K562 (cell line): ENCODE measurements at regions not wholly inside any gene's neighbourhood (a gene's known extent, or its start where the extent isn't known, plus 50 kb on each side); places are given as distances from the start of the nearest gene placed in this dataset.

Experiments
- CTCF ChIP-seq, 3 experiments: IDR thresholded peaks in 2 of 3; conservative IDR thresholded peaks in 1 of 3; 2 replicates each; pipeline ENCODE4 v1.5.1; 2011 to 2012; ENCODE audit warnings: low read length in 3 of 3, mild to moderate bottlenecking in 3 of 3, control low read depth in 2 of 3, improper control_type of control experiment in 1 of 3, inconsistent platforms in 1 of 3, low read depth in 1 of 3, mixed read lengths in 1 of 3, moderate library complexity in 1 of 3; ENCODE audit not compliant: insufficient read depth in 2 of 3
- FIP1L1 ChIP-seq: fragments of 200-400 bp; formaldehyde crosslinking; IDR thresholded peaks from 2 replicates; pipeline ENCODE4 v1.6.1; 2018; ENCODE audit warnings: mild to moderate bottlenecking, low read depth, low read length; ENCODE audit not compliant: poor library complexity, severe bottlenecking
- FOXK2 ChIP-seq, 2 experiments: fragments of 450-650 bp; IDR thresholded peaks in 1 of 2; conservative IDR thresholded peaks in 1 of 2; 2 replicates each; pipeline ENCODE4 v1.6.1; 2016; ENCODE audit warnings: low read depth in 2 of 2, mild to moderate bottlenecking in 1 of 2
- FOXM1 ChIP-seq, 2 experiments: fragments of 450-650 bp in 1 of 2; sonication (generic) in 1 of 2; formaldehyde crosslinking in 1 of 2; IDR thresholded peaks; 2 replicates each; pipeline versions ENCODE4 v1.6.1 to v1.9.0; 2017 to 2022; ENCODE audit warnings: low read depth in 2 of 2, mild to moderate bottlenecking in 2 of 2, missing genetic modification reagents in 1 of 2, moderate library complexity in 1 of 2
- IRF1 ChIP-seq: sonication (generic); formaldehyde crosslinking; IDR thresholded peaks from 2 replicates; pipeline ENCODE4 v1.8.0; 2022; ENCODE audit warnings: missing genetic modification reagents, mild to moderate bottlenecking, borderline replicate concordance
- JUND ChIP-seq, 2 experiments: IDR thresholded peaks; 2 replicates in 1 of 2; 3 replicates in 1 of 2; pipeline ENCODE4 v1.6.1; 2011; ENCODE audit warnings: borderline replicate concordance in 2 of 2, low read depth in 2 of 2, low read length in 2 of 2, improper control_type of control experiment in 1 of 2, missing biosample characterization in 1 of 2, missing genetic modification characterization in 1 of 2, missing genetic modification reagents in 1 of 2
- MEIS2 ChIP-seq: fragments of 450-650 bp; IDR thresholded peaks from 2 replicates; pipeline ENCODE4 v1.6.1; 2014; ENCODE audit warnings: mild to moderate bottlenecking; ENCODE audit not compliant: partially characterized antibody
- PKNOX1 ChIP-seq: fragments of 450-650 bp; IDR thresholded peaks from 2 replicates; pipeline ENCODE4 v1.6.1; 2016
- PTRF ChIP-seq: fragments of 450-650 bp; IDR thresholded peaks from 2 replicates; pipeline ENCODE4 v1.6.1; 2016; ENCODE audit warnings: mild to moderate bottlenecking, missing genetic modification characterization, missing compliant biosample characterization
- RNF2 ChIP-seq: sonication (generic); IDR thresholded peaks from 2 replicates; pipeline ENCODE4 v1.6.1; 2016
- SP2 ChIP-seq: IDR thresholded peaks from 2 replicates; pipeline ENCODE4 v1.6.1; 2011; ENCODE audit warnings: mild to moderate bottlenecking, low read depth, low read length, moderate library complexity; ENCODE audit not compliant: poor library complexity, severe bottlenecking; ENCODE audit errors: extremely low read depth
- ZBTB9 ChIP-seq: fragments of 450-650 bp; formaldehyde crosslinking; IDR thresholded peaks from 2 replicates; pipeline ENCODE4 v1.4.0; 2020; ENCODE audit warnings: mild to moderate bottlenecking, moderate library complexity

GRCh38 chr11:123330948-123331347, 99.1 kb upstream of the GRAMD1B start:
- TF ChIP-seq FOXK2 (conservative IDR thresholded peaks at IDR 0.05 in 1 of 2, IDR thresholded peaks at IDR 0.05 in 1 of 2; ENCODE audit: low read depth in 2 of 2) (no peak), RNF2 (no peak), IRF1 (CRISPR knock-in tag) (no peak), PKNOX1 (no peak), JUND (IDR thresholded peaks at IDR 0.05; ENCODE audit: borderline replicate concordance, low read depth, low read length) (no peak), JUND (tag; IDR thresholded peaks at IDR 0.05; ENCODE audit: borderline replicate concordance, low read depth, low read length) (no peak), CTCF (IDR thresholded peaks at IDR 0.05 in 2 of 3, conservative IDR thresholded peaks at IDR 0.05 in 1 of 3; ENCODE audit: insufficient read depth in 2 of 3, low read depth in 1 of 3, low read length in 3 of 3) (no peak), ZBTB9 (CRISPR knock-in tag) (no peak), PTRF (tag) (no peak), FOXM1 (IDR thresholded peaks at IDR 0.05; ENCODE audit: low read depth) (no peak), FOXM1 (CRISPR knock-in tag; IDR thresholded peaks at IDR 0.05; ENCODE audit: low read depth) (no peak), SP2 (no peak), FIP1L1 (no peak), MEIS2 (no peak)
